ENCODE measurements at regions not wholly inside any gene's neighbourhood (a gene's known extent, or its start where the extent isn't known, plus 50 kb on each side); places are given as distances from the start of the nearest gene placed in this dataset.

DNA sequence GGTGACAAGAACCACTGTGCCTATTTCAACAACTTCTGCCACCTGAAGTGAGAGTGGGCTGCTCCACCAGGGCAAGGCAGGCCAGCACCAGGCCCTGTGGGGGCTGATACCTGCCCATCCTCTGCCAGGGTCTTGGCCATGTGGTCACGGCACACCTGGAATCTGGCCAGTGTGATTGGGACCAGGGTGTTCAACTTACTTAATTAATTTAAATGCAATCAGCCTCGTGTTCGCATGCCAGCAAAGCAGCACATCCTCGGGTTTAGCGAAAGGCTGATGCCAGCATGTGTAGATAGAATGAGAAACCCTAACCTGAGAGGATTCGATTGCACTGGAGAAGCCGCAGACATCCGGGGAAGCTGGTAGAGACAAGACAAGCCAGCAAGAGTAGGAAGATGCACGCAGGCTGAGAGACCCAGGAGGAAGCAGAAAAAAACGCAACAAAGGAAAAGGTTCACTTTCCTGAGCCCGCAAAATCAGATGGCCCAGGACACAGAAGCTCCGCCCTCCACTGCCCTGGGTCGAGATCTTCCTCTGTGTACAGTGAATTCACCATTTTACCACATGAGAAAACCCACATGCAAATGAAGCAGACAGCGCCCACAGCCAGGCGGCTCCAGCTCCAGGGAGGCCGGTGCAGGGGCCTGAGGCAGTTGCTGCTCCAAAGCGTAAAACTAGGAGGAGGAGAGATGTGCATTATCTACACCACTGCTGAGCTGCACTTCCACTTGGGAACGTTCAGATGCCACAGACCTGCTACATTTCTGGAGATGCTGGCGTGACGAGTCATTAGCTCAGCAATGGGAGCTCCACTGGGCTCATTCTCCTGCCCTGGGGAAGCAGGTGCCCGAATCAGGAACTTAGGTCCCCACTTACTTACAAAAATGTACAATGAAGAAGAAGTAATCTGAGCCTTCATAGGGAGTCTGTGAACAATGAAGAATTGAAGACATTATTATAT, 92.1 kb downstream of the TMEM18 start:
- TF ChIP-seq POLR2A (IDR thresholded peaks at IDR 0.05; ENCODE audit: low read depth, low read length) (no peak), POLR2AphosphoS5 (IDR thresholded peaks at IDR 0.05; ENCODE audit: low read depth, low read length) (no peak), TAF1 (IDR thresholded peaks at IDR 0.05; ENCODE audit: low read depth, low read length) (no peak), SPI1 (IDR thresholded peaks at IDR 0.05; ENCODE audit: low read depth, low read length) (no peak)

Data from GM12891 (cell line).